NCI-H1105 (cell line): ENCODE measurements at regions not wholly inside any gene's neighbourhood (a gene's known extent, or its start where the extent isn't known, plus 50 kb on each side); places are given as distances from the start of the nearest gene placed in this dataset.
"Not testable (repeated sequence)": the region's sequence is repeated elsewhere in the genome, so short reads cannot be mapped to it uniquely, and the experiment has no call there.

Experiments
- DNase-seq: peaks from one replicate; lab custom pipeline; 2025; lab: John Stamatoyannopoulos, UW

- DNase-seq = no peak
These were observed 422.5 kb upstream of the CRIM1 start for GRCh38 chr2:35933031-35933430.

GRCh38 chr2:35932276-35932963 lies 423.2 kb upstream of the CRIM1 start:
- DNase-seq = no peak

GRCh38 chr2:35931626-35932025 lies 424.0 kb upstream of the CRIM1 start:
- no peak for DNase-seq

DNA sequence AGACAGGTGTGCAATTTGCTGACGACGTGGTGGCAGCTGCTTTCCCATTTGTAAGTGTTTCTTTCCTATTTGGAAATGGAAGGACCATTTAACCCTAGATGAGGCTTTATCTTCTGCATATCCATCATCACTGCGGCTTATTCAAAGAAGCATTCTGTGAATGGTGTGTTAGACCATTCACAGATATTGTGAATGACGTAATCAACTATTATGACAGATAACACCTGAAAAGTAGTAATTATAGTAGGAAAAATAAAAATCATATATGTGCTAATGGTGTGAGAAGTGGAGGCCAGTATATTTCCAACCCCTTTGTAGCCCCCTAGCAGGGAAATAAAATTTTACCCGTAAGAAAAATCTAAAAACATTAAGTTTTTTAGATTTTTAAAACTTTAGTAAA lies 424.5 kb upstream of the CRIM1 start:
- DNase-seq = no peak

DNA sequence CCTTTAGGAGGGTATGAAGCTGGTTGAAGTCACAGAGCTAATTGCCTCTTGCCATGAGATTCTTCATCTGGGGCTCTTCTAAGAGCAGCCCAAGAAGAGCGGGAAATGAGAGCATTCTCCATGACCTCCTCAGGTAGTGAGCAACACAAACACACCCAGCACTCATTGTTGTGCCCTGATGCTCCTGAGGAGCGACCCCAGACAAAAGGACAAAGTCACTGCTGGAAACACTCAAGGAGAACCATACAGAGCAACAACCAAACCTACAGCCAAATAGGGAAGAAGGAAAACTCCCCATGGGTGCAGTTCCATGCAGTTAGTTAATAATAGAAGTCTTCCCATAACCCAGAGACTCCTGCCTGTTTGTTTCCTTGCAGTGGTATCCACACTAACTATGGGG lies 426.0 kb upstream of the CRIM1 start:
- no peak for DNase-seq

- no peak for DNase-seq
These were observed 435.5 kb upstream of the CRIM1 start for GRCh38 chr2:35920061-35920460.

GRCh38 chr2:35915261-35915660 lies 440.3 kb upstream of the CRIM1 start:
- no peak for DNase-seq

GRCh38 chr2:35891936-35892335 lies 463.6 kb upstream of the CRIM1 start:
- no peak for DNase-seq

- no peak for DNase-seq
These were observed 464.1 kb upstream of the CRIM1 start for GRCh38 chr2:35891528-35891927.

GRCh38 chr2:35887146-35887545 lies 468.4 kb upstream of the CRIM1 start:
- no peak for DNase-seq

GRCh38 chr2:35873921-35874320 lies 481.7 kb upstream of the CRIM1 start:
- DNase-seq = no peak

- no peak for DNase-seq
These were observed 483.9 kb upstream of the CRIM1 start for GRCh38 chr2:35871672-35872071.

- DNase-seq = no peak
These were observed 484.9 kb upstream of the CRIM1 start for GRCh38 chr2:35870713-35871112.

DNA sequence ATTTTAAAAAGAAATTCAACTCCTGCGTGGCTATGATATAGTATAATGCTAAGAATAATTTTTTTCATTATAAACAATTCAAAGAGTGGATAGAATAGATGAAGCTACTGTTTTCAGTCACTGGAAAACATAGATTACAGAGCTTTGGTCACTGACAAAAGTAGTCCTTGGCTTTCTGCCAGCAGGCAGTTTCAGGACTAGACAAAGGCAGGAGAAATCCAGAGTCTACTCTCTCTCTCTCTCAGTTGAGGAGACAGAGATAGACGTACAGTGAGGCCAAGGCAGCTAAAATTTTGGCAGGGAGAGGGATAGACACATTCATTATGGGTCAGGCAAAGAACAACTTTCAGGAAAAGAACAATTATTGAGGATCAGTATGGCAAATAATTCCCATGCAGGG lies 491.4 kb upstream of the CRIM1 start:
- no peak for DNase-seq

DNA sequence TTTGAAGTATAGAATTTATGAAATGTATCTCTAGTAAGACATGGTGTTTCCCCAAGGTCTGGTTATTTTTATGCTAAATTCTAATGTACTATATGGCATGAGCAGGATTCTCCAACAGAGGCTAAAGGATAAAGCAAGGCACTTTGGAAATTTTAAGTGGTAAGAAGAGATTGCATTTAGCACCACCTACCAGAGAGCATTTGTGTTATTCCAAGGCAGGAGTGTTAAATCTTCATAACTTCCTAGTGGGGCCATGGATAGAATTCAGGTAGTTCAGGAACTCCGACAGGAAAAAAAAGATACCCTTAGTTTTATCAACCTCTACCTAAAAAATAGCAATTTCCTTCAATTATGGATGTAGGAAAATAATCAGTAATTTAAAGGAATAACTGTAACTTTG lies 497.4 kb upstream of the CRIM1 start:
- no peak for DNase-seq

DNA sequence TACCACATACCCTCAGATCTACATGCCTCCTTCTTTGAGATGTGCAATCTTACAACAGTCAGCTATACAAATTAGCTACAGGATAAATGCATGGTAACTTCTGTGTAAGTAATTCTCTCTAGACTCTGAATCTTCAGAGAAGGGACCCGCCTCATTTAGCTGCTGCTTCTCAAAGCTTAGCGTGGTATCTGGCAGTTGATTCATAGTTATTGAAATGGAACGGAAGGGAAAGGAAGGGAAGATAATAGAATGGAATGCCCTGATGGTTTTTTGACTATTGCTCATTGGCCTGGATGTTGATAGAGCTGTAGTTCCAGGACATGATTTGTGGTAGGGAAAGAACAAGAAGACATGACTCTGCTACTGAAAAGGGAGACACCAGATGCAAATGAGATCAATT lies 498.1 kb upstream of the CRIM1 start:
- no peak for DNase-seq

- no peak for DNase-seq
These were observed 524.2 kb upstream of the CRIM1 start for GRCh38 chr2:35831385-35831784.

- no peak for DNase-seq
These were observed 524.7 kb upstream of the CRIM1 start for GRCh38 chr2:35830833-35831232.

- no peak for DNase-seq
These were observed 528.5 kb upstream of the CRIM1 start for GRCh38 chr2:35827086-35827485.

- DNase-seq = no peak
These were observed 532.9 kb upstream of the CRIM1 start for GRCh38 chr2:35822716-35823115.

- DNase-seq = no peak
These were observed 533.9 kb upstream of the CRIM1 start for GRCh38 chr2:35821675-35822074.

GRCh38 chr2:35820391-35820790 lies 535.2 kb upstream of the CRIM1 start:
- DNase-seq = no peak

DNA sequence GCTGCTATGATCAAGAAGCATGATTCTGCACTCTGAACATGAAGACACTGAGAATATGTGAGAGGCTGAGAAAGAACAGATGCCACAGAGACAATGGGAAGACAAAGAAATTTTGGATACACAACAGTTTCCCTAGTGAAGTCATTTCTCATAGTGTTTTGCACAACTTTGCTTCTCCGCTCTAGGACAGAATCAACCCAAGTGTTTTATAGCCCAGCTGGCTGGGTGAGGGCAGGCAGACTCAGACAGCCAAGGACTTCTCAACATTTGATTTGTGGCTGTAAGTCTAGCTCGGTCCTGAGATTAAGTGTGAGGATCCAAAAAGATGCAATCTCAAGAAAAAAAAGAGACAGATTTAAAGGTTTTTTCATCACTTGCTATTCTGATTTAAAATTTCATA lies 536.5 kb upstream of the CRIM1 start:
- DNase-seq = no peak

- not testable (repeated sequence) for DNase-seq
These were observed 537.2 kb upstream of the CRIM1 start for GRCh38 chr2:35818359-35818758.

DNA sequence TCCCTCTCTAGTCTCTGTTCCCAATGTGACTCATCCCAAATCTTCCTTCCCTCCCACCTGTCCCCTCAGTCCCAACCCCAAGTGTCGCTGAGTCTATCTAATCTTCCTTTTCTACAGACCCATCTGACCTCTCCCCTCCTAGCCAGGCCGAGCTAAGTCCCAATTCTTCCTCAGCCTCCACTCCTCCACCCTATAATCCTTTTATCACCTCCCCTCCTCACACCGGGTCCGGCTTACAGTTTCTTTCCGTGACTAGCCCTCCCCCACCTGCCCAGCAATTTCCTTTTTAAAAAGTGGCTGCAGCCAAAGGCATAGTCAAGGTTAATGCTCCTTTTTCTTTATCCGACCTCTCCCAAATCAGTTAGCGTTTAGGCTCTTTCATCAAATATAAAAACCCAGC lies 541.0 kb upstream of the CRIM1 start:
- DNase-seq = not testable (repeated sequence)
